Activated T-helper 1 cell treated with anti-CD3 and anti-CD28 coated beads, Interleukin-12 subunit alpha, Interleukin-12 subunit beta, Interleukin-2, Interleukin-4 antibody, amounts not matched to agents 30 ng/mL and 10 ng/mL and 1 ng/mL, durations not matched to agents 14 hours and 24 hours and 36 hours (primary cell): ENCODE measurements at regions not wholly inside any gene's neighbourhood (a gene's known extent, or its start where the extent isn't known, plus 50 kb on each side); places are given as distances from the start of the nearest gene placed in this dataset.

Experiments used
- DNase-seq: peaks from one replicate; pipeline ENCODE4 v3.0.0; 2021; ENCODE audit warnings: low spot score
- H3K27ac Mint-ChIP-seq: one replicate; pipeline ENCODE4 v1.8.0; 2021; ENCODE audit warnings: mild to moderate bottlenecking, mixed read lengths
- H3K27me3 Mint-ChIP-seq: one replicate; pipeline ENCODE4 v1.8.0; 2022; ENCODE audit warnings: mild to moderate bottlenecking, moderate library complexity, mixed read lengths; ENCODE audit not compliant: insufficient read depth
- H3K36me3 Mint-ChIP-seq: one replicate; pipeline ENCODE4 v1.8.0; 2021; ENCODE audit warnings: low read depth, mixed read lengths
- H3K4me1 Mint-ChIP-seq: one replicate; pipeline ENCODE4 v1.8.0; 2021; ENCODE audit warnings: low read depth, mixed read lengths
- H3K4me3 Mint-ChIP-seq: one replicate; pipeline ENCODE4 v1.8.0; 2021; ENCODE audit warnings: mild to moderate bottlenecking, moderate library complexity, mixed read lengths
- H3K9me3 Mint-ChIP-seq: one replicate; pipeline ENCODE4 v1.8.0; 2021; ENCODE audit warnings: mixed read lengths
- intact Hi-C: fragments of 100-400 bp; cut with micrococcal nuclease; formaldehyde crosslinking; loops from one replicate; pipeline ENCODE4 v1.15.1; 2024

DNA sequence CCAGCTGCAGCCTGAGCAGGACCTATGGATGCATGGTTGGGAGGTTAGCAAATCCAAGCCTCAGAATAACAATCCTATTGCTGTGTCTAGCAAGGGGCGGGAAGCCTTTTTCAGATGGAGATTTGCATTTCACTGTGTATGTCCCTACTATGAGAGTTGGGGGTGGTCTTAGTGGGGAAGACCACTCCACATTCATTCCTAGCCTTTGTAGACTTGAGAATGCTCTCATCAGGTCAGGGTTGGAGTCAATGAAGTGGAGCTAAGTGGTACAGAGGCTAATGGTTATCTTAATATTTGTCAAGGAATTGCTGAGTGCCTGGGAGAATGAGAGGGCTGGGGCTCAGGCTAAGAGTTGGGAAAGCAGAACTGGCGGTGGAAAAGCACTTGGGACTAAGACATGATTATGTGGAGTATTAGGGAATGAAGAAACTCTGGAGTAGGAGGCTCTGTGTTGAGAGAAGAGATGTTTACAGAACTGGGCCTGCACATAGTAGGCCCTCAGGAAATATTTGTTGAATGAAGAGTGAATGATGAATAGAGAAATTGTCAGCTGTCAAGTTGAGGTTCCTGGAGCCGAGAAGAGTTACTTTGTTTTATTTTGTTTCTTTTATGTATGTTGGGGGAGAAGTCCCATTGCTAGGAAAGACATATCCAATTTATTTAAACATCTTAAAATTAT lies 175.5 kb upstream of the SPRY4 start:
- no peaks in the 10 kb centered on the region for H3K36me3 Mint-ChIP-seq

DNA sequence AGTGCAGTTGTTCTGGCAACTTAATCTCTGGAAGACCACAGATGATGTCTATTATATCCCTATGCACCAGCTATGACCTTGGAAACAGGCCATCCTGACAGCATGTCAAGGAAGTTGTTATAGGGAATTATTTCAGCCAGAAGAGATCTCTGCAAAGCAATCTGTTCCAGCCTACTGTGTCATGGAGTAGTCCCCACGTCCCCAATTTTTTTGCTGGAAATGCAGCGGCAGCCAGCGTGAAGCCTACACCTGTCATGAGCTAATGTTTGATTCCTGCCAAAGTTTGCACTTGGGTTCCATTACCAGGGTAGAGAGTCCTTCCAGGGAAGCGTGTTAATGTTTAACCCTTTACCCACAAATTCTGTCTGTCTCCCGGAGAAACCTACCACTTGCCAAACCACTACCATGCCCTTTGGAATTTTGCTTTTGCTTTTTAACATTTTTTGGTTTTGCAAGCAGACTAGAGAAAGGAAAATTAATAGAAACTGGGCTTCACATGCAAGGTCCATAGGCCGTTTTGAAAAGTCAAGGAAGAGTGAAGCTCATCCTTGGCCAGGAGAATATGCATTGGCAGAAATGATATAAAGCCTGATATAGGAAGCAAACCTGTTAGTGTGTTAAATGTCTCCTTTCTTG lies 174.9 kb upstream of the SPRY4 start:
- H3K4me1 Mint-ChIP-seq, result peaks cover 8% of the 10 kb centered on the region
- DNase-seq, result no peak
- H3K27me3 Mint-ChIP-seq, result no peaks in the 10 kb centered on the region
- H3K4me3 Mint-ChIP-seq, result no peak overlapping the region
- intact Hi-C loops, result no loop called here
- peaks cover 5% of the 10 kb centered on the region for H3K9me3 Mint-ChIP-seq
- H3K36me3 Mint-ChIP-seq, result no peaks in the 10 kb centered on the region
- H3K27ac Mint-ChIP-seq, result no peak overlapping the region

More for the DNA sequence above, 175.5 kb upstream of the SPRY4 start:
- no peak for DNase-seq
- Mint-ChIP-seq H3K9me3 (peaks cover 5% of the 10 kb centered on the region), H3K27ac (no peak overlapping the region), H3K27me3 (no peaks in the 10 kb centered on the region), H3K4me1 (peaks cover 8% of the 10 kb centered on the region), H3K4me3 (no peak overlapping the region)
- intact Hi-C loops, result no loop called here

DNA sequence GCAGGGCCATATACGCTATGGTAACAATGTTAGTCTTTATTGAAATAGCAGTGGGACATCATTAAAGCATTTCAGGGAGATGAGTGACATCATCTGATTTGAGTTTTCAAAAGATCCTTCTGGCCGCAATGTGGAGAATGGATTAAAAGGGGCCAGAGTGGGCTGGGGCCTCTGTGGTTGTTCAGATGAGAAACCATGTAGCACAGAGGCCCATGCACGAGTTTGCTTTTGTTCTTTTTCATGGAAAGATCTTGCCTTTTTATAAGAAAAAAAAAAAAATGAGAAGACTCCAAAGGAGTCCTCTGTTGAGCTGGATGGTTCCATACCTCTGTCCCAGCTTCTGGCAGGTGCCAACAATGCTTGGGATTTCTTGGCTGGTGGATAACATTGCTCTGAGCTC lies 173.5 kb upstream of the SPRY4 start:
- Mint-ChIP-seq H3K9me3 (no peaks in the 10 kb centered on the region), H3K4me3 (no peak overlapping the region), H3K4me1 (no peaks in the 10 kb centered on the region), H3K27me3 (no peaks in the 10 kb centered on the region), H3K27ac (no peak overlapping the region), H3K36me3 (no peaks in the 10 kb centered on the region)
- DNase-seq, result no peak
- intact Hi-C loops, result no loop called here

DNA sequence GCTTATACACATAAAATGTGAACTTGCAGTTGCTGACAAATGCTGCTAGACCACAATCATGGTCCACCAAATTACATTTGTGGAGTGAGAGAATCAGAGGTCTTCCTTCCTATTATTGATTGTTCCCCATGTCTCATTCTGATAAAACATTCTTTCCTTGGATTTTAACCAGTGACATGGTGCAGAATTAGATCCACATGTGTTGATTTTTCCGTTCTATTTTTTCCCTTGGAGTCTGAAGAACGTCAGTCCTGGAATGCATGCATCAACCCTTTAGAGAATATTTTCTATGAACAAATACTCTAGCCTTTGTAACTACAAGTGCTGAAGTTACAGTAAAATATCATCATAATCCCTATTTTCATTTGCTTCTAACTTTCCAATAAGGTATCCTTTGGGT lies 170.7 kb upstream of the SPRY4 start:
- H3K27ac Mint-ChIP-seq, result no peak overlapping the region
- no peaks in the 10 kb centered on the region for H3K9me3 Mint-ChIP-seq
- H3K36me3 Mint-ChIP-seq, result no peaks in the 10 kb centered on the region
- no peak for DNase-seq
- no peaks in the 10 kb centered on the region for H3K27me3 Mint-ChIP-seq
- intact Hi-C loops, result no loop called here
- no peaks in the 10 kb centered on the region for H3K4me1 Mint-ChIP-seq
- no peak overlapping the region for H3K4me3 Mint-ChIP-seq

DNA sequence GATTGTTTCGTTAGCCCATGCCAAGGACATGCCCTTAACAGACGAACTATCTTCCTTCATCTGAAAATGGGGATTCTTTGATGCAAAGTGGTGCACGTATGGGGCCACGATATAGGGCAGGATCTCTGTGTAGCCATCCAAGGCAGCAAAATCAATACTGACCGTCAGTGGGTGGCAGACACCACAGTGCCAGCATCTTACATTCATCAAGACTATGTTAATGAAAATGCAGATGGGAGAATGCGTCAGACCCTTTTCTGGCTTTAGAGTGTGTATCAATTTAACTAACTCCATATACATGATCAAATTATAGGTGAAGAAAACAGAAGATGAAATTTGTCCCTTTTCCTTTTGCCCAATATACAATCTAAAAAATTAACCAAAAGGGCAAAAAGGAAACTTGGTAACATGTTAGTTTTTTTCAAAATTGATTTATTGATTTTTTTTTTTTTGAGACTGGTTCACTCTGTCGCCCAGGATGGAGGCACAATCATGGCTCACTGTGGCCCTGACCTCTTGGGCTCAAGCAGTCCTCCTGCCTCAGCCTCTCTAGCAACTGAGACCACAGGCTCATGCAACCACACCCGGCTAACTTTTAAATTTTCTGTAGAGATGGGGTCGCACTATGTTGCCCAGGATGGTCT lies 169.2 kb upstream of the SPRY4 start:
- H3K27ac Mint-ChIP-seq, result no peak overlapping the region
- intact Hi-C loops, result no loop called here
- no peaks in the 10 kb centered on the region for H3K4me1 Mint-ChIP-seq
- no peaks in the 10 kb centered on the region for H3K27me3 Mint-ChIP-seq
- no peaks in the 10 kb centered on the region for H3K36me3 Mint-ChIP-seq
- H3K4me3 Mint-ChIP-seq, result no peak overlapping the region
- no peaks in the 10 kb centered on the region for H3K9me3 Mint-ChIP-seq
- DNase-seq, result no peak

DNA sequence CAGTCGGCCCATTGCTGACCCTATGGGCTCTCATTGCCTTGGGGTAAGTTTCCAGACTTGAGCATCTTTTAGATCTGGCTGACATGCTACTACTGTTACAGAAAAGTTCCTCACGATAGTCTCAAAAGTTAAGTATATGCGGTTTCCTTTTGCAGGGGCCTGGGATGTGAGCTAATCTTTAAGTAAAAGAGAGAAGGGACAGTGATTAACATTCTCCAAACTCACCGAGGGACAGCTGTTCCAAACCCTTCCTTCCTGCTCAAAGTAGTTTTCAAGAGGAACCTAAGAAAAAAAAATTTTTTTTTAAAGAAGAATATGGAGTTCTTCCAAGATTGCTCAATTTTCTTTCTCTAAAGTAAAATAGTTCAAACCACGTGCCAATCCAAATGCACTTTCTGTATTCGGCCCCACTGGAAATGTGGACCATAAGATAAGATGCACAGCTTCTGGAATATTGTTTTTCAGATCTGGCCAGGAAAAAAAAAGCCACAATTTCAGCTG lies 168.0 kb upstream of the SPRY4 start:
- Mint-ChIP-seq H3K4me3 (no peak overlapping the region), H3K27ac (no peak overlapping the region), H3K36me3 (no peaks in the 10 kb centered on the region), H3K4me1 (no peaks in the 10 kb centered on the region), H3K9me3 (no peaks in the 10 kb centered on the region), H3K27me3 (no peaks in the 10 kb centered on the region)
- DNase-seq, result no peak
- intact Hi-C loops, result no loop called here

DNA sequence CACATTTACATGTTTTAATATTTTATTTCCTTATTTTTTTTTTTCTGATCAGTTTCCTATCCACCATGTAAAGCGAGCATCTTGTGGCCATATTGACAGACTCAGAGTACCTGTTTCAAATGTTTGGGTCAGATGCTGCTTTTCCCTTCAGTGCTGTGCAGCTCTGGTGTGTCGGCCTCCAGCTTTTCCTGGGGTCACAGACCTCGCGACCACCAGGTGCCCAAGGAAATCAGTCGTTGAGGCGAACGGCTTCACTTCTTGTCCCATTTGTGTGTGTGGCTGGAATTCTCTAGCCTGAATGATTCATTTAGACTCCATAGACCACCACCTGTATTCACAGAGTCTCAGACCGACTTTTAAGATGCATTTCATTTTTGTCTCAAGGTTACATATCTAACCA lies 166.9 kb upstream of the SPRY4 start:
- Mint-ChIP-seq H3K9me3 (no peaks in the 10 kb centered on the region), H3K4me3 (no peak overlapping the region), H3K36me3 (no peaks in the 10 kb centered on the region), H3K27ac (no peak overlapping the region), H3K27me3 (peaks cover 2% of the 10 kb centered on the region), H3K4me1 (no peaks in the 10 kb centered on the region)
- DNase-seq, result no peak
- intact Hi-C loops, result no loop called here

DNA sequence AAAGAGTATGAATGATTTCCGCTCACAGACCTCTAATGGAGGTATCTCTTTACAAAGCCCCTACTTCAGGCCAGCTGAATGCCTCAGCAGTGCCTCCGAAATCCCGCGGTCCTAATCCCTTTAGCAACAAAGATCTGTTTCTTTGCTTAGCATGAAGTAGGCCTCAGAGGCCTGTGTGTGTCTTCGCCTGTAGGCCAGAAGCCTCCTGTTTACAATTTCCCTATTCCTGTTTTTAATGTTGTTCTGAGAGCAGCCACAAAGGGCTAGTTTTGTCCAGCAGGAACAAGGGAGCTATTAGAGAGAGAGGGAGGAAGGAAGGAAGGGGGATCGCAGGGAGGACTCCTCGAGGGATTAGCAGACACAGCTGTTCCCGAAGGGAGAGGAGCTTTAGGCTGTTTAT lies 166.4 kb upstream of the SPRY4 start:
- H3K36me3 Mint-ChIP-seq, result no peaks in the 10 kb centered on the region
- H3K27ac Mint-ChIP-seq, result no peak overlapping the region
- no peaks in the 10 kb centered on the region for H3K4me1 Mint-ChIP-seq
- no peaks in the 10 kb centered on the region for H3K9me3 Mint-ChIP-seq
- DNase-seq, result no peak
- peaks cover 2% of the 10 kb centered on the region for H3K27me3 Mint-ChIP-seq
- H3K4me3 Mint-ChIP-seq, result no peak overlapping the region
- intact Hi-C loops, result no loop called here

DNA sequence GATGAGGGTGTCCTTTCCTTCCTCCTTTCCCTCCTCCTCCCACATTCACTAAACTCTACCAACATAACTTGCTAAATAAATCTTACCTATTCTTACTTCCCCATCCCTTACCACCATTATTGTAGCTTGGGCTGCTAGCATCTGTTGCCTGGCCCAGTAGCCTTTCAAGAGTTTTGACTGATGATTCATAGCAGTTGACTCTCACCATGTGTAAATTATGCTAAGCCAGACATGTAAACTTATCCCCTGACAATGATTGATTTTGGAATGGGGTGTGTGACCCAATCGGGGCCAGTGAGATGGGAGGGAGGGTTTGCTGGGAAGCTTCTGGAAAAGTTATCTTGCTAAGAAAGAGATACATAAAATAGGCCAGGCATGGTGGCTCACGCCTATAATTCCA lies 161.8 kb upstream of the SPRY4 start:
- intact Hi-C loops, result no loop called here
- H3K36me3 Mint-ChIP-seq, result no peaks in the 10 kb centered on the region
- DNase-seq, result no peak
- H3K27ac Mint-ChIP-seq, result no peak overlapping the region
- peaks cover 10% of the 10 kb centered on the region for H3K27me3 Mint-ChIP-seq
- H3K4me1 Mint-ChIP-seq, result peaks cover 2% of the 10 kb centered on the region
- no peak overlapping the region for H3K4me3 Mint-ChIP-seq
- peaks cover 9% of the 10 kb centered on the region for H3K9me3 Mint-ChIP-seq

DNA sequence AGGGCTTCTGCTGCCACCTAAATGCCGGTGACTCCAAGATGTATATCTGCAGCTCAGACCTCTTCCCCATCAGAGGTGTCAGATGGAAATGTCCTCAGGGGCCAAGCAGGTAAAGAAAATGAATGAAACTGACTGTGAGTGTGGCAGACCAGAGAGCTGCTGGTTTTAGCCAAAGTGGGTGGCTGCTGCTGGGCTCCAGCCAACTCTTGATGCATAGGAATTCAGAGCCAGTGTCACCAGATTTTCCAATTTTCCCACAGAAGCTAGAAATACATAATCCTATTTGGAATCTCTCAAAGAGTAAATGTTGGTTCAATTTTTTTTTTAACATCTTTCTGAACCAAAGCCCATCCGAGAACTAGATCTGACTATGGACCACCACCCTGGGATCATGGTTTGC lies 161.2 kb upstream of the SPRY4 start:
- peaks cover 10% of the 10 kb centered on the region for H3K27me3 Mint-ChIP-seq
- H3K9me3 Mint-ChIP-seq, result peaks cover 9% of the 10 kb centered on the region
- no peak overlapping the region for H3K4me3 Mint-ChIP-seq
- intact Hi-C loops, result no loop called here
- no peak for DNase-seq
- H3K4me1 Mint-ChIP-seq, result peaks cover 5% of the 10 kb centered on the region
- H3K27ac Mint-ChIP-seq, result no peak overlapping the region
- H3K36me3 Mint-ChIP-seq, result no peaks in the 10 kb centered on the region

DNA sequence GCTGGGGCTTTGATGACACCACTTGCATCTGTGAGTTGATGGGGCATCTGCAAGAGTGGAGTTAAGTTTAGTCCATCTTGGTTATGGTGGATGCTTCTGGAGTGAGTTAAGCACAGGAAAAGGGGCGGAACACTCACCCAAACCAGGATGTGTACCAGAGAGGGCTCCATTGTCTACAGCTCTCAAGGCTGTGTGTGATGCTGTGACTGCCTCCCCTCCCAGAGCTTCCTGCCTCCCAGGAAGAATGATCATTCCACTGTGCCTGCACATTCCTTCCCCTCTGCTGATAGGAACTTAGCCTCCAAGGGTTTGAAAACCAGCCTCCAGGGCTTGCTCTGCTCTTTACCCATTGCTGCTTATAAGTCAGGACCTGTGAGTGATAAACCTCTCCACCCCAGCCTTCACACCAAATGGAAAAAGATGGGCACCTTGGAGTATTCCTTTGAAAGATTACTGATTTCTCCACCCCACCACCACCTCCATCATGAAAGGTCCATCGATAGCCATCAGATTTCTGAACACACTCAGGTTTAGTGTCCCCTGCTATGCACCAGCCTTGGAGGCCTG lies 160.1 kb upstream of the SPRY4 start:
- no peak overlapping the region for H3K4me3 Mint-ChIP-seq
- H3K27me3 Mint-ChIP-seq, result peaks cover 10% of the 10 kb centered on the region
- intact Hi-C loops, result no loop called here
- peaks cover 5% of the 10 kb centered on the region for H3K4me1 Mint-ChIP-seq
- H3K27ac Mint-ChIP-seq, result no peak overlapping the region
- H3K36me3 Mint-ChIP-seq, result no peaks in the 10 kb centered on the region
- peaks cover 9% of the 10 kb centered on the region for H3K9me3 Mint-ChIP-seq
- no peak for DNase-seq

DNA sequence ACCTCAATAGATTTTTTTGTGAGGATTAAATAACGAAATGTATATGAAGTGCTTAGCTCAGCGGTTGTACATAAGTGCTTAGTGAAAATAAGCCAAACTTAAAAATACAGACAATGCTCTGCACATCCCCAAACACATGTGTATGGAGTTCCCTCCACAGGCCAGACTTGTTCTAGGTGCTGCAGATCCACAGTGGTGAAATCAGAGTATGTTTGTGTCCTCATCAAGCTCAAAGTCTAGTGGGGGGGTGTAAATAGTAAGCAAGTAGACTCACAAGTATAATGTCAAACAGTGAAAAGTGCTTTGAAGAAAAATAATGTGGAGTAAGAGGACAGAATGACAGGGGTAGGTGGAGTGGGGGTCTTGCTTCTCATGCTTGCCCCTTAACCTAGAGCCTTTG lies 157.4 kb upstream of the SPRY4 start:
- H3K9me3 Mint-ChIP-seq, result peaks cover 9% of the 10 kb centered on the region
- no peaks in the 10 kb centered on the region for H3K36me3 Mint-ChIP-seq
- intact Hi-C loops, result no loop called here
- H3K4me1 Mint-ChIP-seq, result peaks cover 5% of the 10 kb centered on the region
- no peak overlapping the region for H3K4me3 Mint-ChIP-seq
- H3K27ac Mint-ChIP-seq, result no peak overlapping the region
- peaks cover 8% of the 10 kb centered on the region for H3K27me3 Mint-ChIP-seq
- DNase-seq, result no peak

DNA sequence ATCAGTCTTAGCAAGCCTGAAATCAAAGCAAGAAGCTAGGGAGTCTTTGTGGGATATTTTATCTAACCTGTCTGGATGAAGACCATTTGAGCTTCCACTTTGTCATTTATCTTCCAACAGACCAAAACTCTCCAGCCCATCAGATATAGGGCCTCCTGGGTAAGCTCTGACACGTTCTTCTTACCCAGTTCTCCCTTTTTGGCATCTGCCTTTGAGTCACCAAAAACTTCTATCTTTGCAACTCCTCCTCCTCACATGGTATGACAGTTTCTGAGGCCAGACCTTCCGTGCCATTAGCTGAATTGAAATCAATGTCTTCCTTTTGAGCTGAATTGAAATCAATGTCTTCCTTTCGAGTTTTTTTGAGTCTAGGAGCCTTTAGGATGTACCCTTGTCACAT lies 156.6 kb upstream of the SPRY4 start:
- Mint-ChIP-seq H3K4me1 (peaks cover 5% of the 10 kb centered on the region), H3K27ac (no peak overlapping the region), H3K27me3 (peaks cover 8% of the 10 kb centered on the region), H3K4me3 (no peak overlapping the region), H3K9me3 (peaks cover 9% of the 10 kb centered on the region), H3K36me3 (no peaks in the 10 kb centered on the region)
- intact Hi-C loops, result no loop called here
- no peak for DNase-seq
